ENCODE measurements at regions not wholly inside any gene's neighbourhood (a gene's known extent, or its start where the extent isn't known, plus 50 kb on each side); places are given as distances from the start of the nearest gene placed in this dataset.

DNA sequence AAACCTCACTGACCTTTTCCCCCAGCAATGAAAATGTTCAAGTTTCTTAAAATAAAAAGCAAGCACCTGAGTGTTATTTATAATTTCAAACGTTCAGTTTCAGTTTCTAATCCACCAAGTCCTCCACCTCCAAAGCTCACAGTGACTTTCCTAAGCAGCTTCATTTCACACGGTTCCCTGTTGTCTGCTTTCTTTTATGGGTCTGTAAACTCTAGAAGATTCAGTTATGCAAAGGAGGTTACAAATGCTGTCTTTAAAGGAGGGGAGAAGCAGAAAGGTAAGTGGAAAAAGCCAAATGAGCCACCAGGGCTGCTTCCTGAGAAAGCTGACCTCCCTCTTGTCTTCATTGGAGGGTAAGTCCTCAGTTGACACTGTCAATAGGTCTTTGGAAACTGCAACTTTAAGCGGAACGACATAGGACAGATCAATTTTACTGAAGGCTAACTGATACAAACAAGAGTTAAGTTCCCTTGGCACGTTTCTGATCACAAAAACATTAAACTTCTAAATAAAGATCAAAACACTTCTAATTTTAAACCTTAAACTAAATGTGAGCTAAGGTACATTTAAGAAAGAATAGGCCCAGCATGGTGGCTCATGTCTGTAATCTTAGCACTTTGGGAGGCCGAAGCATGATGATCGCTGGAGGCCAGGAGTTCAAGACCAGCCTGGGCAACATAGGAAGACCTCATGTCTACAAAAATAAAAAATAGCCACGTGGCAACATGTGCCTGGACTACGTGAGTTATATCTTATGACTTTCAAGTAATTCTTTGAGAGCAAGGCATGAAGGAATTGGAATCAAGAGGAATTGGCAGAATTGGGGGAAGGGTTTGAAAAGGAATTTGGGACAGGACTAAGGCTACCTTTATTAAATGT, 151.9 kb upstream of the UBE2E1 start:
- Histone ChIP-seq H4K20me1 (ENCODE audit: insufficient read depth, low read length, poor library complexity, severe bottlenecking) (no peaks in the 10 kb centered on the region), H3K9me3 (ENCODE audit: insufficient read depth, low read depth, low read length) (no peaks in the 10 kb centered on the region), H3K9me2 (replicated peaks; ENCODE audit: low read depth, low read length) (no peaks in the 10 kb centered on the region), H3K36me3 (ENCODE audit: insufficient read depth, low read length) (no peaks in the 10 kb centered on the region), H3K4me1 (ENCODE audit: insufficient read depth, low read length, poor library complexity, severe bottlenecking) (peaks cover 33% of the 10 kb centered on the region), H3K9ac (ENCODE audit: low read depth, low read length, poor library complexity, severe bottlenecking) (peak overlapping the region; percentile 2), H3K79me2 (ENCODE audit: insufficient read depth, low read length) (no peaks in the 10 kb centered on the region), H2AFZ (ENCODE audit: low read length) (peak overlapping the region; percentile 85), H3K4me2 (ENCODE audit: low read depth, low read length, poor library complexity, severe bottlenecking) (peak overlapping the region; percentile 34), H3K27me3 (ENCODE audit: insufficient read depth, low read length, poor library complexity, severe bottlenecking) (no peaks in the 10 kb centered on the region), H3F3A (ENCODE audit: low read depth) (no peaks in the 10 kb centered on the region), H3K4me3 (ENCODE audit: low read length, poor library complexity, severe bottlenecking) (peak overlapping the region; percentile 19)
- no peak for TF ChIP-seq EZH2phosphoT487 (IDR thresholded peaks at IDR 0.05; ENCODE audit: borderline replicate concordance)
- TF ChIP-seq, protein P1, sequence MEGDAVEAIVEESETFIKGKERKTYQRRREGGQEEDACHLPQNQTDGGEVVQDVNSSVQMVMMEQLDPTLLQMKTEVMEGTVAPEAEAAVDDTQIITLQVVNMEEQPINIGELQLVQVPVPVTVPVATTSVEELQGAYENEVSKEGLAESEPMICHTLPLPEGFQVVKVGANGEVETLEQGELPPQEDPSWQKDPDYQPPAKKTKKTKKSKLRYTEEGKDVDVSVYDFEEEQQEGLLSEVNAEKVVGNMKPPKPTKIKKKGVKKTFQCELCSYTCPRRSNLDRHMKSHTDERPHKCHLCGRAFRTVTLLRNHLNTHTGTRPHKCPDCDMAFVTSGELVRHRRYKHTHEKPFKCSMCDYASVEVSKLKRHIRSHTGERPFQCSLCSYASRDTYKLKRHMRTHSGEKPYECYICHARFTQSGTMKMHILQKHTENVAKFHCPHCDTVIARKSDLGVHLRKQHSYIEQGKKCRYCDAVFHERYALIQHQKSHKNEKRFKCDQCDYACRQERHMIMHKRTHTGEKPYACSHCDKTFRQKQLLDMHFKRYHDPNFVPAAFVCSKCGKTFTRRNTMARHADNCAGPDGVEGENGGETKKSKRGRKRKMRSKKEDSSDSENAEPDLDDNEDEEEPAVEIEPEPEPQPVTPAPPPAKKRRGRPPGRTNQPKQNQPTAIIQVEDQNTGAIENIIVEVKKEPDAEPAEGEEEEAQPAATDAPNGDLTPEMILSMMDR (conservative IDR thresholded peaks at IDR 0.05; ENCODE audit: low read length) = no peak

DNA sequence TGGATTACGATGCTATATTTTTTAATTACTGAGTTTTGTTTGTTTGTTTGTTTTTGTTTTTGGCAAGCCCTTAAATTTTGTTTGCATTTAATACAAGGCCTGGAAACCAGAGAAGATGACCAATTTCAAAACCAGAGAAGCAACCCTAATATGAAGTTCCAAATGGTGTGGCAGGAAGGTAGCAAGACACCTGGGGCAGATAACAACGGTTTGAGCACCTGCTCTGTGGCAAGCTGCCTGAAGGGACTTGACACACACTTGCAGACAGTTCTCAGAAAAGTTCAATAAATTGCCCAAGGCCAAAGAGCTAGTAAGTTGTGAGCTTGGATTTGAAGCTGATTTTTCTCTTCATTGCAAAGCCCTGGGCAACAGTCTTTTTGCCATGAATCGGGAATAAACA, 151.2 kb upstream of the UBE2E1 start:
- Histone ChIP-seq H3K4me1 (ENCODE audit: insufficient read depth, low read length, poor library complexity, severe bottlenecking) (peaks cover 27% of the 10 kb centered on the region), H3K4me2 (ENCODE audit: low read depth, low read length, poor library complexity, severe bottlenecking) (no peak overlapping the region)
- TF ChIP-seq EZH2phosphoT487 (IDR thresholded peaks at IDR 0.05; ENCODE audit: borderline replicate concordance) = no peak
- TF ChIP-seq, protein P1 (conservative IDR thresholded peaks at IDR 0.05; ENCODE audit: low read length) = no peak

DNA sequence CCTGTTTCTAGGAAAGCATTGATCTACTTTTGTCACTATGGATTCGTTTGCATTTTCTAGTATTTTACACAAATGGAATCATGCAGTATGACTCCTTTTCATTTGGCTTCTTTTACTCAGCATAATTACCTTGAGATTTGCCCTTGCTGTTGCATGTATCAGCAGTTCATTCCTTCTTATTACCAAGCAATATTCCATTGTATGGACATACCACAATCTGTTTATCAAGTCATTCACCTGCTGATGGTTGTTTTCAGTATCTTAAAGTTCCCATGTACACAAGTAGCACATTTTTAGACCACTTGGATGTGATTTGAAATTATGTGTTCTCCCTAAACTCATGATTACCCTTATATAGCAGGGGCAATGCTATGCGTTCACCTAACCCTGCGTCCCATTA, 150.0 kb upstream of the UBE2E1 start:
- H3K9me3 ChIP-seq (ENCODE audit: insufficient read depth, low read depth, low read length) = no peaks in the 10 kb centered on the region
- no peaks in the 10 kb centered on the region for H4K20me1 ChIP-seq (ENCODE audit: insufficient read depth, low read length, poor library complexity, severe bottlenecking)
- peaks cover 18% of the 10 kb centered on the region for H3K4me1 ChIP-seq (ENCODE audit: insufficient read depth, low read length, poor library complexity, severe bottlenecking)
- H3K4me2 ChIP-seq (ENCODE audit: low read depth, low read length, poor library complexity, severe bottlenecking) = no peak overlapping the region
- H3F3A ChIP-seq (ENCODE audit: low read depth) = no peaks in the 10 kb centered on the region
- no peak overlapping the region for H3K9ac ChIP-seq (ENCODE audit: low read depth, low read length, poor library complexity, severe bottlenecking)
- TF ChIP-seq EZH2phosphoT487 (IDR thresholded peaks at IDR 0.05; ENCODE audit: borderline replicate concordance) = no peak
- TF ChIP-seq, protein P1 (conservative IDR thresholded peaks at IDR 0.05; ENCODE audit: low read length) = no peak
- H3K36me3 ChIP-seq (ENCODE audit: insufficient read depth, low read length) = no peaks in the 10 kb centered on the region
- H3K9me2 ChIP-seq (replicated peaks; ENCODE audit: low read depth, low read length) = no peaks in the 10 kb centered on the region
- no peaks in the 10 kb centered on the region for H3K79me2 ChIP-seq (ENCODE audit: insufficient read depth, low read length)
- H2AFZ ChIP-seq (ENCODE audit: low read length) = no peak overlapping the region
- H3K4me3 ChIP-seq (ENCODE audit: low read length, poor library complexity, severe bottlenecking) = no peak overlapping the region
- no peaks in the 10 kb centered on the region for H3K27me3 ChIP-seq (ENCODE audit: insufficient read depth, low read length, poor library complexity, severe bottlenecking)

More for the DNA sequence above, 151.2 kb upstream of the UBE2E1 start:
- Histone ChIP-seq H3K9me2 (replicated peaks; ENCODE audit: low read depth, low read length) (no peaks in the 10 kb centered on the region), H2AFZ (ENCODE audit: low read length) (no peak overlapping the region), H3K9me3 (ENCODE audit: insufficient read depth, low read depth, low read length) (no peaks in the 10 kb centered on the region), H3K79me2 (ENCODE audit: insufficient read depth, low read length) (no peaks in the 10 kb centered on the region), H3F3A (ENCODE audit: low read depth) (no peaks in the 10 kb centered on the region), H3K27me3 (ENCODE audit: insufficient read depth, low read length, poor library complexity, severe bottlenecking) (no peaks in the 10 kb centered on the region), H3K36me3 (ENCODE audit: insufficient read depth, low read length) (no peaks in the 10 kb centered on the region), H3K4me3 (ENCODE audit: low read length, poor library complexity, severe bottlenecking) (no peak overlapping the region), H4K20me1 (ENCODE audit: insufficient read depth, low read length, poor library complexity, severe bottlenecking) (no peaks in the 10 kb centered on the region), H3K9ac (ENCODE audit: low read depth, low read length, poor library complexity, severe bottlenecking) (no peak overlapping the region)

All from Loucy (cell line).